Activated CD4-positive, alpha-beta T cell treated with anti-CD3 and anti-CD28 coated beads, Interleukin-2, amount 50 U/mL, for 1 hour (primary cell): ENCODE measurements at regions not wholly inside any gene's neighbourhood (a gene's known extent, or its start where the extent isn't known, plus 50 kb on each side); places are given as distances from the start of the nearest gene placed in this dataset.

Source experiments
- DNase-seq: peaks from one replicate; pipeline ENCODE4 v3.0.0-alpha.2; 2020

- DNase-seq, result no peak
These were observed 137.3 kb upstream of the FRMD4A start for GRCh38 chr10:14468023-14468441.

- no peak for DNase-seq
These were observed 135.5 kb upstream of the FRMD4A start for GRCh38 chr10:14466257-14466656.

GRCh38 chr10:14460447-14460846 is 129.7 kb upstream of the FRMD4A start:
- no peak for DNase-seq

- no peak for DNase-seq
These were observed 128.9 kb upstream of the FRMD4A start for GRCh38 chr10:14459665-14460064.

GRCh38 chr10:14456870-14457266 is 126.1 kb upstream of the FRMD4A start:
- no peak for DNase-seq

GRCh38 chr10:14456218-14456869 is 125.6 kb upstream of the FRMD4A start:
- no peak for DNase-seq

- no peak for DNase-seq
These were observed 123.9 kb upstream of the FRMD4A start for GRCh38 chr10:14454629-14455028.

GRCh38 chr10:14454206-14454605 is 123.5 kb upstream of the FRMD4A start:
- no peak for DNase-seq

GRCh38 chr10:14453593-14453992 is 122.9 kb upstream of the FRMD4A start:
- DNase-seq, result no peak

GRCh38 chr10:14451341-14451740 is 120.6 kb upstream of the FRMD4A start:
- DNase-seq, result no peak

GRCh38 chr10:14450041-14450491 is 119.3 kb upstream of the FRMD4A start:
- DNase-seq, result no peak

GRCh38 chr10:14449293-14449815 is 118.6 kb upstream of the FRMD4A start:
- no peak for DNase-seq

- no peak for DNase-seq
These were observed 117.7 kb upstream of the FRMD4A start for GRCh38 chr10:14448197-14448990.

- DNase-seq, result no peak
These were observed 116.5 kb upstream of the FRMD4A start for GRCh38 chr10:14447094-14447839.

- no peak for DNase-seq
These were observed 108.9 kb upstream of the FRMD4A start for GRCh38 chr10:14439451-14440259.

- DNase-seq, result no peak
These were observed 107.9 kb upstream of the FRMD4A start for GRCh38 chr10:14438576-14438975.

- DNase-seq, result no peak
These were observed 107.3 kb upstream of the FRMD4A start for GRCh38 chr10:14438057-14438456.

- no peak for DNase-seq
These were observed 105.4 kb upstream of the FRMD4A start for GRCh38 chr10:14435976-14436632.

GRCh38 chr10:14433147-14433546 is 102.4 kb upstream of the FRMD4A start:
- no peak for DNase-seq

GRCh38 chr10:14431868-14432267 is 101.1 kb upstream of the FRMD4A start:
- DNase-seq, result no peak

GRCh38 chr10:14429043-14429700 is 98.4 kb upstream of the FRMD4A start:
- no peak for DNase-seq
